SK-N-SH (cell line): ENCODE measurements at regions not wholly inside any gene's neighbourhood (a gene's known extent, or its start where the extent isn't known, plus 50 kb on each side); places are given as distances from the start of the nearest gene placed in this dataset.

Source experiments
- ZBTB33 ChIP-seq: IDR thresholded peaks from 2 replicates; pipeline ENCODE4 v1.4.0; 2012; ENCODE audit warnings: low read depth, borderline replicate concordance
- TF ChIP-seq, protein P1 (sequence below): fragments of 200-600 bp; sonication (generic); IDR thresholded peaks from 2 replicates; pipeline ENCODE4 v1.6.1; 2017; ENCODE audit warnings: antibody characterized with exemption, mild to moderate bottlenecking, moderate library complexity

GRCh38 chr18:72140007-72140406 is 404.1 kb downstream of the CBLN2 start:
- TF ChIP-seq, protein P1, sequence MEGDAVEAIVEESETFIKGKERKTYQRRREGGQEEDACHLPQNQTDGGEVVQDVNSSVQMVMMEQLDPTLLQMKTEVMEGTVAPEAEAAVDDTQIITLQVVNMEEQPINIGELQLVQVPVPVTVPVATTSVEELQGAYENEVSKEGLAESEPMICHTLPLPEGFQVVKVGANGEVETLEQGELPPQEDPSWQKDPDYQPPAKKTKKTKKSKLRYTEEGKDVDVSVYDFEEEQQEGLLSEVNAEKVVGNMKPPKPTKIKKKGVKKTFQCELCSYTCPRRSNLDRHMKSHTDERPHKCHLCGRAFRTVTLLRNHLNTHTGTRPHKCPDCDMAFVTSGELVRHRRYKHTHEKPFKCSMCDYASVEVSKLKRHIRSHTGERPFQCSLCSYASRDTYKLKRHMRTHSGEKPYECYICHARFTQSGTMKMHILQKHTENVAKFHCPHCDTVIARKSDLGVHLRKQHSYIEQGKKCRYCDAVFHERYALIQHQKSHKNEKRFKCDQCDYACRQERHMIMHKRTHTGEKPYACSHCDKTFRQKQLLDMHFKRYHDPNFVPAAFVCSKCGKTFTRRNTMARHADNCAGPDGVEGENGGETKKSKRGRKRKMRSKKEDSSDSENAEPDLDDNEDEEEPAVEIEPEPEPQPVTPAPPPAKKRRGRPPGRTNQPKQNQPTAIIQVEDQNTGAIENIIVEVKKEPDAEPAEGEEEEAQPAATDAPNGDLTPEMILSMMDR, result no peak
- no peak for TF ChIP-seq ZBTB33
